GM18511 (cell line): ENCODE measurements at regions not wholly inside any gene's neighbourhood (a gene's known extent, or its start where the extent isn't known, plus 50 kb on each side); places are given as distances from the start of the nearest gene placed in this dataset.

ENCODE experiments used
- ATAC-seq: cut with Tn5 transposase; IDR thresholded peaks from one replicate; pipeline ENCODE4 v1.9.1; 2021; ENCODE audit warnings: mild to moderate bottlenecking, moderate library complexity; ENCODE audit not compliant: unreplicated experiment

DNA sequence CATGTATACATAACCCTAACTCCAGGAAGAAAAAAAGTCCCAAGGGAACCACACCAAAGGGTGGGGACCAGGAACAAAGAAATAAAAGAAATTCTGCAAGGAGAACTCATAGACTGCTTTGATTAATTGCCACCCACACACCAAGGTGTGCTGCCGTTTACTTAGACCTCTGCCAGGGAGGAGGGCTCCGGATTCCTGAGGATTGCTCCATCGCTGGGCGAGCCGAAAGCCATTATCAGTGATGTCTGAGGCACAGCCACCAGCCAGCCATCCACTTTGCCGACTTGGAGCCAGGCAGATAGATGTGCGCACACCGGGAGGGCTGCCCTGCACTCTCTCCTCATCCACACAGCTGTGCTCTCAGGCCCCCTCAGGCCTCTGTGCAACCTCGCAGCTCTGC, 272.7 kb upstream of the FOXQ1 start:
- no peak for ATAC-seq

DNA sequence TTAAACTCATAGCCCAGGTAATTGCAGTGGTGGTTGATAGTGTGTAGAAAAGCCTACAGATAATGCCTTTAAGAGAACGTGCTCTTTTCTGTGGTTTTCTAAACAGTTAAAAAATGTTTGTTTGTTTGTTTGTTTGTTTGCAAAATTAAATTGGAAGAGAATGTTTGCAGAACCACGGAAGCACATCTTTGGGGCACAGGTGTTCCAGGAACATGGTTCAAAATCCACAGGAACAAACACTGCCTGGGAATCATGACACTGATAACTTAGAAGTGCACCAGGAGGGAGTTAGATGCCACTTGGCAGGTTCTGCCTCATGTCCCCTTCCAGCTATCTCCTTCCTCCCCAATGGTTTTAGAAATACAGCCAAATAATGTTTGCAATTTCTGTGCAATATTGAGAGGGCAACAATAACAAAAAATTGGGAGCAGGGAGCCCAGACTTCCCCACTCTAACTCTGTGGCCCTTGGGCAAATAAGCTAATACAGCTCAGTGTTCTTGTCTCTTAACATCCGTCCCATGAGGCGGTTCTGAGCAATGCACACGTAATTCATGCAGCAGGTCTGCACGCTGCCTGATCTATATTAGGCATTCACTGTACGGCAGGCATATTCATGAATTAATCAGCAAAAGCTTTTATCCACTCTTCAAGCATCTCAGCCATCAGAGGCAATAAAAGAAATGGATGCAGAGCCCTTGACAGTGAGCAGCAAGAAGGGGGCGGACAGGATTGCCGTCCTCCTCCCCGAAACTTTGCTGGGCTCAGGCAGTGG, 274.3 kb upstream of the FOXQ1 start:
- ATAC-seq, result no peak

DNA sequence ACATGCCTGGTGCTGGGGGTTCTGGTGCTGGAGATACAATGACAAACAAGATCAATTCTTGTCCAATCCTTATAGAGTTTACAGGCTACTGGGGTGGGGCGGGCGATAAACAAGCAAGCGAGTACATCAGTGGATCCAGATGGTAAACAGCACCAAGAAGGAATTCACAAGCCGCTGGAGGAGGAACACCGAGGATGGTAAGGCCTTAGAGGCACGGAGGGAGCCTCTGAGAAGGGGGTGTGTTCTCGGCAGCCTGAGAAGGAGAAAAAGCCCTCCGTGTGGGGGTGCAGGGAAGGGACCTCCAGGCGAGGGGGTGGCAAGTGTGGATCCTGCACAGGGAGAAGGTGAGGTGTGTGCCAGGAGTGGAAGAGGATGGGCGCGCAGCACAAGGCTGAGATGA, 276.5 kb upstream of the FOXQ1 start:
- no peak for ATAC-seq

DNA sequence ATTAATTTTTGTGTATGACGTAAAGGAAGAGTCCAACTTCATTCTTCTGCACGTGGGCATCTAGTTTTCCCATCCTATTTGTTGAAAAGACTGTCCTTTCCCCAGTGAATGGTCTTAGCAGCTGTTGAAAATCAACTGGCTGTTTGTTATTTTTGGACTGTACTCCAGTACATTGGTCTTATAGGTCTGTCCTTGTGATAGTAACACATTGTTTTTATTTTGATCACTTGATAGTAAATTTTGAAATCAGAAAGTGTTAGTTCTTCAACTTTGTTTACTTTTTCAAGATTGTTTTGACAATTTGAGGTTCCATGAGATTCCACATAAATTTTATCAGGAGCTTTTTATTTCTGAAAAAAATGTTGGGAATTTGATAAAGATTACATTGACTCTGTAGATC, 280.2 kb upstream of the FOXQ1 start:
- ATAC-seq, result no peak

DNA sequence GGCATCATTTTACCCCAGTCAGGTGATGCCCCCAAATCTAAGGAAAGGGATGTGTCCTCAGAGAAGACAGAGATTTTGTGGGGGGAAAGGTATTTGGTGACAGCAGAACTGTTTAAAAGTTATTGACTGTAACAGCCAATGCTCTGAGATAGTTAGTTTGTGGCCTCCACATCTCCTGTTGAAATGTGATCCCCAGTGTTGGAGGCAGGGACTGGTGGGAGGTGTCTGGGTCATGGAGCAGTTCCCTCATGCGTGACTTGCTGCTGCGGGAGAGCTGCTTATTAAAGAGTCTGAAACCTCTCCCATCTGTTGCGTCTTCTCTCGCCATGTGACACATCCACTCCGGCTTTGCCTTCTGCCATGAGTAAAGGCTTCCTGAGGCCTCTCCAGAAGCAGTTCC, 282.8 kb upstream of the FOXQ1 start:
- ATAC-seq, result no peak

DNA sequence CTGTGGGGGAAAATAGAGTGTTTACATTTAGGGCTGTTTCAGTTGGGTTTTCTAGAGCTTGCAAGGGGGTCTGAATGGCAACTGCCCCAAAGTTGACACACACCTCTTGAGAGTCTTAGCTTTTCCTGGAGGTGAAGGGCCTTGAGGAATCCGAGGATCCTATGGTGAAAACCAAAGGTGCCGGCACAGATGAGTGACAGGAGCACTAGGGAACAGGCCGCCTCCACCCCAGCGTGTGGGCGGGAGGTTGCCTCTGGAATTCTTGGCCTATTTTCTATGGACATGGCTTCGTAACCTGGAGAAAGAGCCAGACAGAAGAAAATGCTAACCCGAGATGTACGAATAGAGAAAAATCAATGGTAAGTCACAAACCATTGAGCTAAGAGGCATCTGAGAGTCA, 283.2 kb upstream of the FOXQ1 start:
- no peak for ATAC-seq

DNA sequence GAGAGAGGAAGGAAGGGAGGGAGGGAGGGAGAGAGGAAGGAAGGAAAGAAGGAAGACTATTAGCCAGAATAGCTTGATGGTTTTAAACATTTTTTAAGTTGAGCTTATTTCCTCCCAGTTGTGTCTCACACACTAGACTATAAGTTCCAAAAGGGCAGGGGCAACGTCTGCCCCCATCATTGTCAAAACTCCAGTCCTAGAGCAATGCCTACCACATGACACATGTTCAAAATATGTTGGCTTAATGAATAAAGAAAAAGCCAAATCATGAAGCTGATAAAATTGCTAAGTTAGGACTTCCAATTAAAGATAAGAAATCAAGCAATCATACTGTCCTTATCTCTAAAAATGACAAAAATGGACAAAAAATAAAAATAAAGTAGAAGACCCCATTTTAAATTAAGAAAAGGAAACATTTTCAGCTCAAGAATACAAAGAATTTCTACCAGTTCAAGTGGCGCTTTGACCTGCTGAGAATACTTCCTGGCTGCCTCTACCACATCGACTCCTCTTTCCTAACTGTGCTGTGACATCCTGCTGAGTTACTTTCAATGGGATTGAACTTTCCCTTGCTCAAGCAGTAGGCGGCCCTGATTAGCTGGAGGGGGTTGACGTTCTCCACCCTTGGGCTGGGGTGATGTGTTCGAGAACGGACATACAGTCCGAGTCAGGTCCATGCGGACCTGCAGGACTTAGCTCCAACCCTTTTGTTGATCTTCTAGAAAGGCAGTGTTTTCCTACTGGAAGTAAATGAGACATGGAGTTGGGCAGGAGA, 283.9 kb upstream of the FOXQ1 start:
- ATAC-seq, result no peak

DNA sequence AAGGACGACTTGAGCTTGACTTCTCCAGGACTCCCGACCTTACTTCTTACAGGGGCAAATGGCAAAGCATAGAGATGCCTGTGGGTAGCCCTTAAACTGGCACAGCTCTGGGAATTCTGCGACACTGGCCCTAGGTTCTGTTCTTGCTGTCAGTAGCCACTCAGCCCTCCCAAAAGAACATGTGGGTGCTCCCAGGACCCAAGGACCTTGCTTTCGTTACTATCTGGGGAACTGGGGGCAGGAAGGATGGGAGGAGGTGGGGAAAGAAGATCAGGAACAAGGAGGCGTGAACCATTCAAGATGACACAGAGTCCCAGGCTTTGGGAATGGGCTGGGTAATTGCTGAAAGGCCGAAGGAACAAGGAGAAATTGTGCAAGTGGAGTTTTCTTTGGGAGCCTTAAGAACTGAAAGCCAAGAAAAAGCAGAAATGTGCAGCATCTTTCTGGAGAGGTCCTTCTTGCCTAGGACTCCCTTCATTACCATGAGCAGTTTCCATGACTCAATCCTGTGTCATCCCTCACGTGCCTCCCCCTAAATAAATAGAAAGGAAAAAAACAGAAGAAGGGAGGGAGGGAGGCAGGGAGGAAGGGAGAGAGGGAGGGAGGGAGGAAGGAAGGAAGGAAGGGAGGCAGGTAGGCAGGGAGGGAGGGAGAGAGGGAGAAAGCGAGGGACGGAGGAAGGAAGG, 284.6 kb upstream of the FOXQ1 start:
- ATAC-seq, result no peak

DNA sequence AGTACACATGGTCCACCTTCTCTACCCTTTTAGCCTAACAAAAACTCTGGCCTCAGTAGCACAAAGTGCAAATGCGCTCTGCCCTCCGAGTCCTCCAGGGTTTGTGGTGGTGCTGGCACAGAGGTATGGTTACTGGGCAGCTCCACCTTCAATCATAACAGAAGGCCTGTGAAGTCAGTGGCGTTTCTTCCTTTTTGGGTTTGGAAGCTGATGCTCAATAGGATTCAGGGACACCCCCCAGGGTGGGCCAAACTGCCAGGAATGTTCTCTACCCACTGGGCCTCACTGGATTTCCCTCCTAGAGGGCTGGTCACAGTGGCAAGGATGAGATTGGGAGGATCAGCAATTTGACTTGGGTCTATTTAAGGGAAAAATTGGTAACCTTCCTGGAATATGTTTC, 286.1 kb upstream of the FOXQ1 start:
- ATAC-seq, result no peak

DNA sequence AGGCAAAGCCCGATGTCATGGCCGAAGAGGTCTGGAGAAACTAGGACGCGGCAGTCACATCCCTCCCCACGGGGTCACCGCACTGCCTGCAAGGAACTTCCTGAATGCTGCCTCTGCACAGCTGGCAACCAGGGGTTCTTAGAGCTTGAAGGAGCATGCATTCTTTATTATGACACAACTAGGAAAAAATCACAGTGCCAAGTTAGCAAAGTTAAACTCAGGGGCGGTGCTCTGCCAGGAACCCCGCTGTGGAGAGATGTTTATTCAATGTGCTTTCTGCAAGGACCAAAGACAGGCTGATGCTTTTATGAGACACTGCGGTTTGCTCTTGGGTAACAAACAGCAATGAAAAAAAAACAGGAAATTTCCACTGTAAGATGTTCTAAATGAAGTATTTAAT, 287.3 kb upstream of the FOXQ1 start:
- no peak for ATAC-seq

DNA sequence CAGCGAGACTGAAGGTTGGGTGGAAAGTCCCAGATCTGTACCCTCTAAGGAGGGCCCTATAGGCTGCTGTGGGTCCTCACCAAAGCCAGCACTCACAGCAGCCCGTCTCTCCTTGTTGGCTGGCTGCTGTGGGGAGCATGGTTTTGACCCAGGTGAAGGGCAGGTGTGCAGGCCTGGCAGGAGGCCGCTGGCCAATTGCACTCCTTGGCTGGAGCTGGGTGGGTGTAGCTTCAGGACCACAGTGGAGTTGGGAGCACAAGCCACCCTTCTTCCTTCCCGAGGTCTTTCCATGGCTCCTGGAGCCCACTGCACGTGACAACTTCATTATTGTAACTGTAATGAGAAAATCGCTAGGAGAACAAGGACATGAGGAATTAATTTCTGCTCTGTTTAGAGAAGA, 287.7 kb upstream of the FOXQ1 start:
- no peak for ATAC-seq

DNA sequence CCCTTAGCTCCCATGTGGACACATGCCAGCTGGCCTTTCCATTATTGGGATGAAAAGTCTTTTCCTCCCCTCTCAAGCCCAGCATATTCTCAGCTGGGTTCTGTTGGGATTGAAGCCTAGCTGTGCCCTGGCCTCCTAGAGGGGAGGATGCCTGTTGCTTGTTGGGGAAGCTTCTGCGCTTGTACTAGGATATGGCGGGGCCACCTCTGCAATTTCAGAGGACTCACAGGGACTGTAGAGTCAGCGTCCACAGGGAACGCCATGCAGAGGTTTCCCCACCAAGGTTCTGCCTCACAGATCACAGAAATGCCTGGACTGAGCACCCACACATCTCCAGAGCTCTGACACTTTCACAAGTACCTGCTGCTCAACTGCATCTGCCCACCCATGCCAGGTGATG, 288.7 kb upstream of the FOXQ1 start:
- ATAC-seq, result no peak

DNA sequence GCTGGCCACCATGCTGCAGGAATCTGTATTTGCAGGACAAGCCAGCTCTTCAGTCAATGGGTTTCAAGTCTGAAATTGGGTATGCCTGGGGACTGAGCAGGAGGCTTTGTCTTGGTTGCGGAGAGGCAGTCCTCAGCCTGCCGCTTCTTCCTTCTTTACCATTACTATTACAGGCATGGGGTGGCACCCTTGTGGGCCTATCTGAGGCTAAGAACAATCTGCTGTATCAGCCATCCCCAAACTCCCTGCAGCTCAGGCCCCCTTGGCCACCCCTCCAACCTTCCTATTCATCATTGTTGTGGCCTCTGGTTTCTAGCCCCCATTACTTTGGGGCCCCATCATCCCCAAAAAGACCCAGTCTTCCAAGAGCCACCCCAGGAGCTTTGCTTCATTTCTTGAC, 289.2 kb upstream of the FOXQ1 start:
- ATAC-seq, result no peak

DNA sequence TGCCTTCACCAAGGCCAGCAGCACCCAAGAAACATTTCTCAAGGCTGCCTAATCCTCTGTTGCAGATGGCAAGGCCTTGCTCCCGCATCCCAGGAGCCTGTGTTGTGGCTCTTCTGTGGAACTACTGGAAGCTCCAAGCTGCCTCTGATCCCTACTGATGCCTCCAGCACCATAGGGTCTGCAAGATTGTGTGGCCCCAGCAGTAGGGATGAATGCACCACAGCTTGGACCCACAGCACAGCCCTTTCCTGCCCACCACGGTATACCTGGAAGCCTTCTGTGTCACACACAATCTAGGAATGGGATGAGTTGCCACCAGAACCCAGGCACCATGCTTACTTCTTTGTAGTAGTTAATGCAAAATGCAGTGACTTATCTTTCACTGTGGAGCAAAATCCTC, 291.1 kb upstream of the FOXQ1 start:
- ATAC-seq, result no peak

DNA sequence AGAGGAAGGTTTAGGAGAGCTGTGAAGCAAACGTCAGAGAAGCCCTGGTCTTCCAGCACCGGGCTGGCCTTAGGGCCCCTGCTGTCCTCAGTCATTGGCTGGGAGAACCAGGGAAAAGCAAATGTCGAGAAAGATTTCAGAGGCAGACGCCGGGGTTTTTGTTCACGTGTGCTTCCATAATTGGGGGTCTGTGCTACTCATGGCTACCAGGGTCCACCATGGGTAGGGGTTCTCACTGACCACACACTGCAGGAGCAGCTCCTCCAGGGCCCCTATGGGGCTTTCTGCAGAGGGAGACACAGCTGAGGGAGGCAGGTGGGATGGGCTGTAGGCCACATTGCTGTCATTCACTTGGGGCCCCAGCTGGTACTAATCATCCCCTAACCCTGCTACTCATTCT, 291.8 kb upstream of the FOXQ1 start:
- ATAC-seq, result no peak

DNA sequence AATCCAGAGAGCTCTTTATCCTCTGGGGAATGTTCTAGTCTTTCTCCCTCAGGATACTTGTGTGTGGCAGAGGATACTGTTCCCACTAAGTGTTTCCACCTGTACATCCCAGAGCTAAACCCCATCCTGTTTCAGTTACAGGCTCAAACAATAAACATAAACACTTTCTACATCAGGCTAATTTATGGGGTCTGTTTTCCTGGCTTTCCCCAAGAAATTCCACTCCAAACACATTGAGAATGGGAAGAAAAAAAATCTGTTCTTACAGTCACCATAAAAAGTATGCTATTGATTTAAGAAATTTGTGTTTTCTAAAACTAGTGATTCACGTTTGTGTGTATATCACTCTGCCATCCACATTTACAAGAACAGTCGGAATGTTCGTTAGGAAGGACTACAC, 293.9 kb upstream of the FOXQ1 start:
- no peak for ATAC-seq

DNA sequence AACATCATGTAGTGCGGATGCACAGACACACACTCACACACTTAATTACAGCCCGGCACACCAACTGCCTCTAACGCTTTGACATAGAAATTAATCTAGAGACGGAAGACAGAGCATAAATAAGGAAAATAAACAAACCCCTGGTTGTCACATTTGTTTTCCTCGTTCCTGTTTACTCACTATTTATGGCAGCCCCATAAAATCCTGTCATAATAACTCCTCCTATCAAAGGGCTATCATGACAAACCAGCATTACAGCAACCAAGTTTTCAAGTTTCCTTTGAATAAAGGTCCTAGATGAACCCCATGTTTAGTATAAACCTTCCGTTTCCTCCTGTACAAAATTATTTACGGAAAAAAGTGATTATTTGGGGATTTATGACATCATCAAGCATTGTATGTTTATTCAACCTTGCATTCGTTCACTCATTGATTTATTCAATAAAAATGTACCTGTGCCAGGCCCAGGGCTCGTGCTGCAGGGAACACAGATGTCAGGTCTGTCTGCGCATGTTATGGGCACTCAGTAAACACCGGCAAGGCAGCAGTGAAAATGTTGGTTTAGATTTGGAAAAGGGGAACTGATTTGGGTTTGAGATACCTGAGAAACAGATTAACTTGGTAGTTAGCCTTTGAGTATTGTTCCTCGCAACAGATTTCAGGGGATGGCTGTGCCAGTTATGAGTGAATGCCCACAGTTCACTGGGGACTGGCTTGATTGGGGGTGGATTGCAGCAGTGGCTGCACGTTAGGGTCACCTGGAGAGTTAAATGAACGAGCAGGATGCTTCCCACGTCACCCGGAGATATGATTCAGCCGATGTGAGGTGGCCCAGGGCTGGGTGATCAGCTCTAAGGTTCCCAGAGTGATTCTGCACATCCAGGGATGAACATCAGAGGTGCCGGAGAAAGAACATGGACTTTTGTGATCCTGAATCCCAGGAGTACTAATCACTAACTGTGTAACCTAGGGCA, 295.3 kb upstream of the FOXQ1 start:
- no peak for ATAC-seq

DNA sequence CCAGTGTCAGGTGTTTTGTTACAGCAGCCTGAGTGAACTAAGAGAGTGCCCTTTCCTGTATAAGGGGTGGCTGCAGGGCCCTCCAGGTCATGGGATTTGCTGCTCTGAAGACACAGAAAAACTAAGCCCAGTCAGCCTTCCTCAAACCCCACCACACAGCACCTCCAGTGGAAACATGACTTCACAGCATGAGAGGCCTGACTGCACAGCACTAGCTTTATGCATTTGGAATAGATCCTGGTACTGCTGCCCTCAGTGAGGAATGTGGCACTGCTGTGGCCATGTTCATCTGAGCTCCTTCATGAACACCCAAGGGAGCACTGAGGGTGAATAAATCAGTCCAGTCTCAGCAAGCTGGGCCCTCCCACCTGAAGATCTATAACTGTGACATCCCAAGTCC, 296.1 kb upstream of the FOXQ1 start:
- ATAC-seq, result no peak

DNA sequence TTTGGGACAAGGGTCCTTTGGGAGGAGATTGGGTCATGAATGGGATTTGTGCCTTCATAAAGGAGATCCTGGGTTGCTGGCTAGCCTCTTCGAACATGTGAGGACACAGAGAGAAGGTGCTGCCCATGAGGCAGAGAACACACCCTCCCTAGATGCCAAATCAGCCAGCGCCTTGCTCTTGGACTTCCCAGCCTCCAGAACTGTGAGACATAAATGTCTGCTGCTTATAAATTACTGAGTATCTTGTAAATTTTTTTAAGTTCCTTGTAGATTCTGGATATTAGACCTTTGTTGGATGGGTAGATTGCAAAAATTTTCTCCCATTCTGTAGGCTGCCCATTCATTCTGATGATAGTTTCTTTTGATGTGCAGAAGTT, 297.5 kb upstream of the FOXQ1 start:
- no peak for ATAC-seq

DNA sequence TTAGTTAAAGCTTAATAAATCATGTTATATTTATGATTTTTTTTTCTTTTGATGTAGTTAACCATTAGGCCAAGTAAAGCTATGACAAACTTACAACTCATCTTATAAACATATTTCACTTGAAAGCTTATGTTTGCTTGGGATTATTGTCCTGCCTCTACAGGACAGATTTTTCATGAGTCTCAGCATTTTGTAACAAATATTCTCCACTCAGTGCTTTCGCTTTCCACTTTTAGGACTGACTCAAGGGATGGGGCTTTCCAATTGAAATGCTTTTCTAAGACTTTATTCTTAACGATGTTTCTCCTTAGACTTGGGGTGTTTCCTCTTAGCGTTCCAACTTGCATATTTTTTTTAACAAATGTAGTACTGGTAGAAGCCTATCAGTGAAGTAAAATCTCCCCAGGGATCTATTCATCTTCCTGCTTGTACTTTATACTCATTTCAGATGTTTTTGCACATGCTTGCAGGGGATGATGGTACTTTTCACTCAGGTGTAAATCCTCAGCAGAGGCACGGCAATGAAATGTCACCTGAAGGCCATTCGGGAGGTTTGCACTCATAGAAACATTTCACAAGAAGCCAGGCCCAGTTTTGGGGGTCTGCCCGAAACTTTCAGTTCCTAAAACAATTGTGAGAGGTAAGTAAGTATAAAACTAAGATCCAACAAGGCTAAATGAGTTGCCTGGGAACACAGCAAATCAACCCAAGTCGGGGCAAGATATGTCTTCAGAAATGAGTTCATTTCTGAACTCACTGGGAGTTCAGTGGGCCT, 298.1 kb upstream of the FOXQ1 start:
- no peak for ATAC-seq
